ENCODE measurements at regions not wholly inside any gene's neighbourhood (a gene's known extent, or its start where the extent isn't known, plus 50 kb on each side); places are given as distances from the start of the nearest gene placed in this dataset.
A peak's percentile ranks its signal among the peaks of the same experiment; 100 is the strongest.

DNA sequence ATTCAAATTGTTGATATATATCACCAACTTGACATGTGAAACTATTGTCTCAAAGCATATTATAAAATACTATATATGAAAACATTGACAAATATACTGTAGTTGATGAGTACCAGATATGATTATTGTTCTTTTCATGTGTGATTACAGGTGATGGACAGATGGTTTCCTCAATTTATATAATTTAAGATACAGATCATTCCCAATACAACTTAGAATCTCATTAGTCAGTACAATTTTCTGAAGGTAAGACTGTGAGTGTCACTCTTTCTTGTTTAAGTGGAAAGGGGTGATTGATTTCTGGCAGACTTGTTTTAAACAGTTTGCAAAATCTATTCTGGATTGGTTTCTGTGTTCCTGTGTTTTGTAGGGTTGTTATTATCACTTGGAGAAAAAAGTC lies 498.8 kb downstream of the IRS2 start:
- DNase-seq, result no peak
- no peak overlapping the region for H3K27ac ChIP-seq (ENCODE audit: low read length)
- H3K4me3 ChIP-seq (ENCODE audit: low read length), result no peak overlapping the region
- H3K4me1 ChIP-seq (ENCODE audit: control insufficient read depth, insufficient read depth, low read length), result no peaks in the 10 kb centered on the region
- H3K9me3 ChIP-seq (ENCODE audit: control insufficient read depth, low read depth, low read length), result no peaks in the 10 kb centered on the region
- H3K36me3 ChIP-seq (ENCODE audit: control insufficient read depth, insufficient read depth, low read length), result no peaks in the 10 kb centered on the region
- no peaks in the 10 kb centered on the region for H3K27me3 ChIP-seq (ENCODE audit: control insufficient read depth, insufficient read depth, low read length)

DNA sequence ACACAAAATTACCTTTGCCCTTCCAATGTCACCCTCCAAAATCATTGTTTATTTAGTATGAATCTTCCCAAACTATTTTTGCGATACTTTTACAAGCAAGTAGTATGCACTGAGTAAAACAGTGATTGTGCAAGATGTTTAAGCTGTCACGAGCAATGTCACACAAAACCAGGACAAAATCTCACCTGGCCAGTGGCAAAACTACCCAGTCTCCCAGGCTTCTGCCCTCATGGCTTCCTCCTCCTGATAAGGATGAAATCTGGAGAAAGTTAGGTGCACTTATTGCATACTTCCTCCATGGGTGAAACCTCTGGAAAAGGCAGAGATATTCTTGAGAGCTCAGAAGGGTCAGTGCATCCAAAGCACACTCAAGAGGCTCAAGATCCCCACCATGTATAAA lies 500.8 kb downstream of the IRS2 start:
- no peak for DNase-seq
- no CpG with 5 or more reads among the region's 2 CpGs for WGBS (ENCODE audit: insufficient coverage, low lambda C conversion rate)
- Histone ChIP-seq H3K27me3 (ENCODE audit: control insufficient read depth, insufficient read depth, low read length) (no peaks in the 10 kb centered on the region), H3K4me3 (ENCODE audit: low read length) (no peak overlapping the region), H3K36me3 (ENCODE audit: control insufficient read depth, insufficient read depth, low read length) (no peaks in the 10 kb centered on the region), H3K27ac (ENCODE audit: low read length) (no peak overlapping the region), H3K4me1 (ENCODE audit: control insufficient read depth, insufficient read depth, low read length) (no peaks in the 10 kb centered on the region), H3K9me3 (ENCODE audit: control insufficient read depth, low read depth, low read length) (no peaks in the 10 kb centered on the region)

DNA sequence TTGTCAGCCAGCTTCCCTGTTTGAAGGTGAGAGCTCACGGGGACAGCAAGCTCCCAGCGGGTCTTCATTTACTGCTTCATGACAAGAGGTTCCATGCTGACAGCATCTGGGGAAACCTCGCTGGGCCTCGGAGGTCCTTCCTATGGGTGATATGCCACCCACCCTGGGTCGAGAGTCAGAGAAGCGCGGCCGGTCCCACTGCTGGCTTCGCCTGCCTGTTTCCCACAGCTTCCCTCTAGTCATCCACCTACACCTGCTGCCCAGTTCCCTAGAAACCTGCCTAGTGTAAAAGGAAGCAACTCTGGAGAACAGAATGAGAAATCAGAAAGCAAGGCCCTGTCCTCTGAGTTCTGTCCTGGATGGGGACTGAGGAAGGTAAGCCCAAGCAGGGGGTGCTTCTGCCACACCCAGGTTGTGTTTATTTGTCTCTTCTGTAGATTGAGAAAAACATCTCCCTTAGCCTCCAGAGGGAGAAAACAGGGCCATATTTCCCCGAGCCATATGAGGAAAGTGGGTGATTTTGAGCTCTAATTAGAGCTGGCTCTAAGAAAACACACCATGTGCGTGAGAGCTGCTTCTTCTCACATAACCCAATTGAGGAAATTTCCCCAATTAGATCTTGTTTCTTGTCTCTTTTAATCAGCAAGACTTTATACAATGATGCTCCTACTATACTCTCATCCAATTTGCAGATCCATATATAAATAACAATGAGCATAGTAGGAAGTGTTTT lies 504.3 kb downstream of the IRS2 start:
- H3K9me3 ChIP-seq (ENCODE audit: control insufficient read depth, low read depth, low read length), result no peaks in the 10 kb centered on the region
- no peak overlapping the region for H3K27ac ChIP-seq (ENCODE audit: low read length)
- H3K27me3 ChIP-seq (ENCODE audit: control insufficient read depth, insufficient read depth, low read length), result peaks cover 3% of the 10 kb centered on the region
- WGBS (ENCODE audit: insufficient coverage, low lambda C conversion rate), result 100% methylated on average over 1 of the region's 11 CpGs
- H3K4me1 ChIP-seq (ENCODE audit: control insufficient read depth, insufficient read depth, low read length), result no peaks in the 10 kb centered on the region
- H3K36me3 ChIP-seq (ENCODE audit: control insufficient read depth, insufficient read depth, low read length), result no peaks in the 10 kb centered on the region
- H3K4me3 ChIP-seq (ENCODE audit: low read length), result no peak overlapping the region
- DNase-seq, result no peak

DNA sequence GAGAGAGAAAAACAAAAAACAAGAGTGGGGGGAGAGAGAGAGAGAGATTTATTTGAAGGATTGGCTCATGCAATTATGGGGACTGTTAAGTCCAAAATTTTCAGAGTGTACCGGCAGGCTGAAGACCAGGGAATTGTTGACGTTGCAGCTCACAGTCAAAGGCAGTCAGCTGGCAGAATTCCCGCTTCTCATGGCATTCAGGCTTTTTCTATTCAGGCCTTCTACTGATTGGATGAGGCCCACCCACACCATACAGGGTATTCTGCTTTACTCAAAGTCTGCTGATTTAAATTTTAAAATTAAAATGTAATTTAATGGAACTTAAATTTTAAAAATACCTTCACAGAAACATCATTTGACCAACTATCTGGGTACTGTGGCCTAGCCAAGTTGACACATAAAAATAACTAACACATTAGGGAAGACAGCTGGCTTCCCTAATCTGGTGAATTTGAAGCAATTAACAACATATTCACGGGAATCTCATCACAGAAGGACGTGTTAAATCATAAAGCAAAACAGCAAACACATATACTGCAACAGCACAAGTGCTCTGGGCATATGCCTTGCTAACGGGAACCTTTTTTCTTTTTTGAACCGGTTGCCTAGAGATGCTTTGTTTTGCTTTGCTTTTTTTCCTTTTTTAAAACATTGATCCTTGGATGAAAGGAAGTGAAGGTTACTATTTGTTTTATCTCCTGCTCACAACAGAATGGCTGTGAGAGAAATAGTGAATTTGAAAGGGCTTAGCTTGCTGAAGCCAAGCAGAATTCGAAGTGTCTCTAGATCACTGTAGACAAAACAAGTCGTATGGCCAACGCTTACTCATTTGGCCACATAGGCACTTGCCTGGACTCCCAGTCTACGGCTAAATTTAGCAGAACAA lies 505.1 kb downstream of the IRS2 start:
- Histone ChIP-seq H3K9me3 (ENCODE audit: control insufficient read depth, low read depth, low read length) (no peaks in the 10 kb centered on the region), H3K27me3 (ENCODE audit: control insufficient read depth, insufficient read depth, low read length) (peaks cover 3% of the 10 kb centered on the region), H3K36me3 (ENCODE audit: control insufficient read depth, insufficient read depth, low read length) (no peaks in the 10 kb centered on the region), H3K27ac (ENCODE audit: low read length) (no peak overlapping the region), H3K4me3 (ENCODE audit: low read length) (no peak overlapping the region), H3K4me1 (ENCODE audit: control insufficient read depth, insufficient read depth, low read length) (no peaks in the 10 kb centered on the region)
- 80% methylated on average over 5 of the region's 11 CpGs for WGBS (ENCODE audit: insufficient coverage, low lambda C conversion rate)
- DNase-seq, result no peak

DNA sequence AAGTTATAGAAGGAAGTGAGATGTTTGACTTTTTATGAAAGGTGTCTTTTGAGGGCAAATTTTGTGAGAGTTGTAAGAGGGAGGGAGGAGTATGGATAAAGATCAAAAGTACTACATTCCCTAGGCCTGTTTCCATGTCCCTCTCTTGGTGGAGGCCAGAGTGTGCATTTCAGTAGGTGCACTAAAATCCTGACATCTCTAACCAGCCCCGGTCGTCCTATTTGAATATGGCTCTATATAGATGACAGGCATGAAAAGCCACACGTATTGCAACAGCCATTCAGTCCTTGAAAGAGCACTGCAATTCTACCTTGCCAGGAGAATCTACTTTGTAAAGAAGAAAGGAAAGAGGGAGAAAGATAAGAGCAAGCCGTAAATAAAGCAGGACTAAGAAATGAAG lies 510.1 kb downstream of the IRS2 start:
- no peaks in the 10 kb centered on the region for H3K9me3 ChIP-seq (ENCODE audit: control insufficient read depth, low read depth, low read length)
- H3K4me1 ChIP-seq (ENCODE audit: control insufficient read depth, insufficient read depth, low read length), result no peaks in the 10 kb centered on the region
- H3K36me3 ChIP-seq (ENCODE audit: control insufficient read depth, insufficient read depth, low read length), result no peaks in the 10 kb centered on the region
- DNase-seq, result no peak
- H3K27ac ChIP-seq (ENCODE audit: low read length), result no peak overlapping the region
- no peak overlapping the region for H3K4me3 ChIP-seq (ENCODE audit: low read length)
- WGBS (ENCODE audit: insufficient coverage, low lambda C conversion rate), result 100% methylated on average over 1 of the region's 4 CpGs
- H3K27me3 ChIP-seq (ENCODE audit: control insufficient read depth, insufficient read depth, low read length), result peaks cover 3% of the 10 kb centered on the region

DNA sequence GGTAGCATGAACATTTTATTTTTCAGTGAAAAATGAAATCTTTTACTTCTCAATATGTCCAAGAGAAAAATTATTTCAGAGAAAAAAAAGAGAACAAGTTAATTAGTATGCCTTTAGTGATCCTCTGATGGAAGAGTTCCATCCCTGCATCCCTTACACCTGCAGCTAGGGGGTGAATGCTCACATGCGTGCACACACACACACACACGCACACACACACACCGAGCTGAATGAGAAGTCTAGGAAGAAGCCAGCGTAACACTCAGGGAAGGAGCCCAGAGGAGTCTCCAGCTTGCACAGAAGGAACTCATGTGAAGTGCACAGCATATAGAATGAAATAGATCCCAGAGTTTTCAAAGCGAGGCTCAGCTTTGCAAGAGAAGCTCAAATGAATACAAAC lies 510.5 kb downstream of the IRS2 start:
- peak; percentile 7 to 41 for DNase-seq
- 69% methylated on average over 2 of the region's 5 CpGs for WGBS (ENCODE audit: insufficient coverage, low lambda C conversion rate)
- H3K36me3 ChIP-seq (ENCODE audit: control insufficient read depth, insufficient read depth, low read length), result no peaks in the 10 kb centered on the region
- H3K27ac ChIP-seq (ENCODE audit: low read length), result no peak overlapping the region
- no peak overlapping the region for H3K4me3 ChIP-seq (ENCODE audit: low read length)
- H3K27me3 ChIP-seq (ENCODE audit: control insufficient read depth, insufficient read depth, low read length), result peaks cover 3% of the 10 kb centered on the region
- no peaks in the 10 kb centered on the region for H3K4me1 ChIP-seq (ENCODE audit: control insufficient read depth, insufficient read depth, low read length)
- H3K9me3 ChIP-seq (ENCODE audit: control insufficient read depth, low read depth, low read length), result no peaks in the 10 kb centered on the region

DNA sequence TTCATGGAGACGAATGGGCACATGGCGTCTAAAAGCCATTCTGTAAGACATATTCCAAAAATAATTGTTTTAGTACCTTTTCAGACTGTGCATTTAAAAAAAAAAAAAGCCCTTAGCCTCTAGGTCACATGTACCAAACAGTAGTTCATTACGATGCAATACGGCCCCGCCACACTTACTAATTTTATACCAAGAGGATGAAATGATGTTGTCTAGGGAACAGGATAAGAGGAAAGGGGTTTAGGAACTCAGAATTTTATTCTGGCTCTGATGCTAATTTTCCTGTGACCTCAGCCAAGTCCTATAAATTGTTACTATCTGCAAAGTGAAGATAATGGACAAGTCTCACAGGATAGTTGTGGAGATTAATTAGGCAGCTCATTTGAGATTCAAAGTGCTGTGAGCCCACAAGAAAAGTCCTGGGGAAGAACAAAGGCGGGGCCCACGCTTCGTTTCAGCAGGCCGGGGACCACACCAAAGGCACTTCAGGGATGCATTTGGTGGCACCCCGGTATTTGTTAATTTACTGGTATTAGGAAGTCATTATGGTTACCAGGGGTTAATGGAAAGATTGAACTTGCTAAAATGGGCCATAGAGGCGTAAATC lies 511.1 kb downstream of the IRS2 start:
- Histone ChIP-seq H3K4me1 (ENCODE audit: control insufficient read depth, insufficient read depth, low read length) (no peaks in the 10 kb centered on the region), H3K4me3 (ENCODE audit: low read length) (no peak overlapping the region), H3K27me3 (ENCODE audit: control insufficient read depth, insufficient read depth, low read length) (peaks cover 3% of the 10 kb centered on the region), H3K9me3 (ENCODE audit: control insufficient read depth, low read depth, low read length) (no peaks in the 10 kb centered on the region), H3K36me3 (ENCODE audit: control insufficient read depth, insufficient read depth, low read length) (no peaks in the 10 kb centered on the region), H3K27ac (ENCODE audit: low read length) (no peak overlapping the region)
- 86% methylated on average over 5 of the region's 11 CpGs for WGBS (ENCODE audit: insufficient coverage, low lambda C conversion rate)
- DNase-seq, result no peak

DNA sequence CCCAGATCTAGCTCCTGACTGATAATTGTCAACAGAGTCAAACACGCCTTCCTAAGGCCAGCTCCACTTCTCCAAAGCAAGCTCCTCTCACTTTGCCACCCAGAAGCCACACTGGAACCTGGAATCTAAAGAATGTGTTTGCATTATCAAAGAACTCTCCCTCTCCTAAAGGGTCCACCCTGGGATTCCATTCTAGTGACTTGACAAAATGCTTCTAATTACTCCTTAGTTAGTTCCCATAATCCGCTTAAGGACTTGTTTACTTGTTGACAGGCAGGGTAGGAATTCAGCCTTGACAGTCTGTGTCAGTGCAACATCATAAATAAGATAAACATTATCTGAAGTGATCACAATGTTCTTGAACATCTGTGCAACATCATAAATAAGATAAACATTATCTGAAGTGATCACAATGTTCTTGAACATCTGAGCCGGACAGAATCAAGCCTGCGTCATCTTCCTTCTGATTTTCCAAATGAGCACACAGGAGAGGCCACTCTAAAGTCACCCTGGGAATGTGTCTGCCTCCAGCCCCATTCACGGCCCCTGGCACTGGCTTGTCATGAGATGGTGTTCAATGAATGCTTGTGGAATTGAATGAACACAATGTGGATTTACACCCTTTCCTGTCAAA lies 512.1 kb downstream of the IRS2 start:
- peaks cover 3% of the 10 kb centered on the region for H3K27me3 ChIP-seq (ENCODE audit: control insufficient read depth, insufficient read depth, low read length)
- no peaks in the 10 kb centered on the region for H3K9me3 ChIP-seq (ENCODE audit: control insufficient read depth, low read depth, low read length)
- no peaks in the 10 kb centered on the region for H3K4me1 ChIP-seq (ENCODE audit: control insufficient read depth, insufficient read depth, low read length)
- no peaks in the 10 kb centered on the region for H3K36me3 ChIP-seq (ENCODE audit: control insufficient read depth, insufficient read depth, low read length)
- no peak for DNase-seq
- no peak overlapping the region for H3K27ac ChIP-seq (ENCODE audit: low read length)
- WGBS (ENCODE audit: insufficient coverage, low lambda C conversion rate), result no CpG with 5 or more reads among the region's 5 CpGs
- no peak overlapping the region for H3K4me3 ChIP-seq (ENCODE audit: low read length)

DNA sequence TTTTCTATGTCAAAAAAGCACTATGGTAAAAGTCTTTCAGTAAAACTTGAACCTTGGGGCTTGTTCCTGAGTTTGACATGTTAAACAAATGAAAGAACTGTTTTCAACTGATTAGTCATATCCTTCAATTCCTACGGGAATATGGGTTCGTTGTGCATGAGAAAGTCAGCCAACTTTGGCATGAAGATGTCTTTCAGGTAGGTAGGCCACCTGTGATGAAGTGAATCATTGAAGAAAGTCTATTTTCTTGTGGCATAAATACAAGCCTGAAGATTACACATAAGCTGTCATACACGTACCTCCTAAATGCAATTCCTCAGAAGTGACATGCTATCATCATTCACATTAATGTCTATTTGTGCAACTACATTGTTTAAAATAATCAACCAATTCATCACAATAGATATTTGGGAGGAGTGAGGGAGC lies 513.0 kb downstream of the IRS2 start:
- Histone ChIP-seq H3K27ac (ENCODE audit: low read length) (no peak overlapping the region), H3K4me3 (ENCODE audit: low read length) (no peak overlapping the region), H3K36me3 (ENCODE audit: control insufficient read depth, insufficient read depth, low read length) (no peaks in the 10 kb centered on the region), H3K9me3 (ENCODE audit: control insufficient read depth, low read depth, low read length) (no peaks in the 10 kb centered on the region), H3K4me1 (ENCODE audit: control insufficient read depth, insufficient read depth, low read length) (no peaks in the 10 kb centered on the region), H3K27me3 (ENCODE audit: control insufficient read depth, insufficient read depth, low read length) (peaks cover 3% of the 10 kb centered on the region)
- no peak for DNase-seq
- no CpG with 5 or more reads among the region's 3 CpGs for WGBS (ENCODE audit: insufficient coverage, low lambda C conversion rate)

DNA sequence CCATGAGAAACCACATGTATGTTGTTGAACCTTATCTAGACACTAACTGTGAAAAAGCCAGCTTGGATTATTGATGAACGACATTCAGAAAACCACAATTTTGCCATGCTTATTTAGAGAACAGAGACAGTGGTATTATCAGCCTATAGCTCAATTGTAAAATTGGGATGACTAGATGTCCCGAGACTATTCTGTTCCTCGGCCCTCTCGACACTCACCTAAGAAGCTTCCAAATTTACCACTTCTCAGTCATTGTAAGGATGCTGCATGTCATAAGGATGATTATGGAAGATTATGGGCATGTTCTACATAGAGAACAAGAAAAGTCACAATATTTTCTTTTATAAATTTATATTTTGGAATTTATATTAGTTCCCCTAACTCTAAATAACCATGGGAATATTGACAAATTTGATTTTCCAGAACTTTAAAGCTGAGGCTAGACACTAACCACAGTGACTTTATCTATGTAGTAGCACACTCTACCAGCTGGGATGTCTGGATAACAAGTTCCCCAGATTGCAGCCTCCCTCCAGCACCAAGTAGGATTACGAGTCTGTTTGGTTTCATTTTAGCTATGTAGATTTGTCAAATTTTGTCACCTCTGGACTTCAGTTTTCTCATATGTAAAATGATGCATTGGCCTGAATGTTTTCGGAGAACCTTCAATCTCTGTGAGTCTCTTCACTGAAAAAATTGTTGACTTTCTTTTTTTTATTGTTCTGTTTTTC lies 513.6 kb downstream of the IRS2 start:
- 80% methylated on average over 1 of the region's 6 CpGs for WGBS (ENCODE audit: insufficient coverage, low lambda C conversion rate)

More for the DNA sequence above, 513.6 kb downstream of the IRS2 start:
- Histone ChIP-seq H3K27me3 (ENCODE audit: control insufficient read depth, insufficient read depth, low read length) (peaks cover 3% of the 10 kb centered on the region), H3K4me3 (ENCODE audit: low read length) (no peak overlapping the region), H3K9me3 (ENCODE audit: control insufficient read depth, low read depth, low read length) (no peaks in the 10 kb centered on the region), H3K36me3 (ENCODE audit: control insufficient read depth, insufficient read depth, low read length) (no peaks in the 10 kb centered on the region), H3K4me1 (ENCODE audit: control insufficient read depth, insufficient read depth, low read length) (no peaks in the 10 kb centered on the region), H3K27ac (ENCODE audit: low read length) (no peak overlapping the region)
- DNase-seq, result no peak
